ENCODE measurements at regions not wholly inside any gene's neighbourhood (a gene's known extent, or its start where the extent isn't known, plus 50 kb on each side); places are given as distances from the start of the nearest gene placed in this dataset.

DNA sequence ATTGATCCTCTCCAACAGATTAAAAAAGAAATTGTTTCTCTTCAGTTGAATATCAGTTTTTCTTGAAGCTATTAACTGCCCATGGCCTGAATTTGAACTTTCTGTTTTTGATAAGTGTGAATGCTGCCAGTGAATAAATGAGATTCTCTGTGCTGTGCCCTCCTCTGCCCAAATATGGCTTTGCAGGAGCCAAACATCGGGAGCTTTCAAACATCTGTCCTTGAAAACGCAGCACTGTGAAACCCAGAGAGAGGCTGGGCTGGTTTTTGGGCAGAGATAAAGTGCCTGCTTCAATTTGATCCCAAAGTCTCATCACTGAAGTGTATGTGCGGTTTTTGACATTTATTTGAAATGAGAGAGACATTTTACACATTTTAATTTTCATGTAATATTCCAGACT, 268.3 kb upstream of the SHH start:
- Histone ChIP-seq H3K4me1 (ENCODE audit: control insufficient read depth in 2 of 2, insufficient read depth in 1 of 2, low read depth in 1 of 2, low read length in 2 of 2) (no peaks in the 10 kb centered on the region), H3K4me3 (ENCODE audit: low read length in 2 of 2) (no peak overlapping the region), H2AK5ac (ENCODE audit: low read depth, low read length) (no peak overlapping the region), H3K9ac (ENCODE audit: low read depth, low read length, poor library complexity) (no peak overlapping the region), H2BK120ac (ENCODE audit: low read depth, low read length) (no peak overlapping the region), H3K9me3 (replicated peaks in 1 of 2; ENCODE audit: control insufficient read depth in 2 of 2, insufficient read depth in 1 of 2, low read depth in 1 of 2, low read length in 2 of 2) (no peaks in the 10 kb centered on the region), H4K8ac (ENCODE audit: low read depth, low read length) (no peak overlapping the region), H2AFZ (ENCODE audit: low read length) (no peak overlapping the region), H4K91ac (ENCODE audit: low read depth, low read length, poor library complexity) (no peak overlapping the region), H3K4ac (ENCODE audit: low read length) (no peak overlapping the region), H2BK15ac (ENCODE audit: low read length) (no peak overlapping the region), H3K23ac (ENCODE audit: low read depth, low read length, poor library complexity) (no peak overlapping the region), H3K27ac (replicated peaks; ENCODE audit: low read length) (no peak overlapping the region), H2BK12ac (ENCODE audit: low read length) (no peak overlapping the region), H3K79me1 (ENCODE audit: low read depth, low read length) (no peaks in the 10 kb centered on the region), H3K4me2 (ENCODE audit: insufficient read depth, low read length, poor library complexity, severe bottlenecking) (no peak overlapping the region), H3K14ac (ENCODE audit: low read length) (no peak overlapping the region), H2BK5ac (ENCODE audit: low read length) (no peak overlapping the region), H3K27me3 (ENCODE audit: control insufficient read depth in 3 of 3, insufficient read depth in 3 of 3, low read depth in 1 of 3, low read length in 3 of 3) (peaks cover 0 to 10% (median 0%) of the 10 kb centered on the region in 3 experiments), H3K18ac (ENCODE audit: low read length) (no peak overlapping the region), H3K36me3 (replicated peaks in 1 of 2; ENCODE audit: control insufficient read depth in 2 of 2, insufficient read depth in 2 of 2, low read length in 2 of 2) (no peaks in the 10 kb centered on the region)
- no peak for DNase-seq (ENCODE audit: low spot score)
- no CpG with 5 or more reads among the region's 3 CpGs for WGBS, 2 donors (ENCODE audit: extremely low coverage in 2 of 2, insufficient read length in 2 of 2, insufficient replicate concordance in 1 of 2)

DNA sequence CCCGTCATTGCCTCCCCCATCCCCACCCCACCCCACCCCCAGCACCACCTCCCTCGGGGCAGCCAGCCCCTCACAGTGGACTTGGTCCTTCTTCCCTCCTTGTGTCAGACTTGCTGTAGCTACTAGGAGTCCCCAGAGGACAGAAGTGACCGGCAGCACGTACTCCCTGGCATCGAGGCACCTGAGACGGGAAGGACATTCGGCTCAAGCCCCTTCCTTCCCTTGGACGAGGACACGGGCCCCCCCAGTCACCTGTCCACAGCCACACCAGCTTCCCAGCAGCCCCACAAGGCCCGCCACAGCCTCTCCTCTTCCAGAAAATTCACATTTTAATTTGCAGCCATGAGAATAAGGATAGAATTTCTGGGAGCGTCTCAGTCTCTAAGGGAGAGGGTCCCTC, 267.8 kb upstream of the SHH start:
- Histone ChIP-seq H3K4ac (ENCODE audit: low read length) (no peak overlapping the region), H2AK5ac (ENCODE audit: low read depth, low read length) (peak overlapping the region; percentile 70), H3K4me1 (ENCODE audit: control insufficient read depth in 2 of 2, insufficient read depth in 1 of 2, low read depth in 1 of 2, low read length in 2 of 2) (no peaks in the 10 kb centered on the region), H2BK12ac (ENCODE audit: low read length) (no peak overlapping the region), H3K9me3 (replicated peaks in 1 of 2; ENCODE audit: control insufficient read depth in 2 of 2, insufficient read depth in 1 of 2, low read depth in 1 of 2, low read length in 2 of 2) (no peaks in the 10 kb centered on the region), H2AFZ (ENCODE audit: low read length) (no peak overlapping the region), H2BK120ac (ENCODE audit: low read depth, low read length) (no peak overlapping the region), H3K36me3 (replicated peaks in 1 of 2; ENCODE audit: control insufficient read depth in 2 of 2, insufficient read depth in 2 of 2, low read length in 2 of 2) (no peaks in the 10 kb centered on the region), H3K79me1 (ENCODE audit: low read depth, low read length) (no peaks in the 10 kb centered on the region), H3K14ac (ENCODE audit: low read length) (no peak overlapping the region), H3K27me3 (ENCODE audit: control insufficient read depth in 3 of 3, insufficient read depth in 3 of 3, low read depth in 1 of 3, low read length in 3 of 3) (peaks cover 0 to 10% (median 0%) of the 10 kb centered on the region in 3 experiments), H3K18ac (ENCODE audit: low read length) (no peak overlapping the region), H3K27ac (replicated peaks; ENCODE audit: low read length) (no peak overlapping the region), H2BK15ac (ENCODE audit: low read length) (no peak overlapping the region), H2BK5ac (ENCODE audit: low read length) (no peak overlapping the region), H4K8ac (ENCODE audit: low read depth, low read length) (no peak overlapping the region), H3K4me2 (ENCODE audit: insufficient read depth, low read length, poor library complexity, severe bottlenecking) (no peak overlapping the region), H3K23ac (ENCODE audit: low read depth, low read length, poor library complexity) (no peak overlapping the region), H4K91ac (ENCODE audit: low read depth, low read length, poor library complexity) (no peak overlapping the region), H3K9ac (ENCODE audit: low read depth, low read length, poor library complexity) (no peak overlapping the region), H3K4me3 (ENCODE audit: low read length in 2 of 2) (no peak overlapping the region)
- no CpG with 5 or more reads among the region's 11 CpGs for WGBS, 2 donors (ENCODE audit: extremely low coverage in 2 of 2, insufficient read length in 2 of 2, insufficient replicate concordance in 1 of 2)
- DNase-seq (ENCODE audit: low spot score) = no peak

DNA sequence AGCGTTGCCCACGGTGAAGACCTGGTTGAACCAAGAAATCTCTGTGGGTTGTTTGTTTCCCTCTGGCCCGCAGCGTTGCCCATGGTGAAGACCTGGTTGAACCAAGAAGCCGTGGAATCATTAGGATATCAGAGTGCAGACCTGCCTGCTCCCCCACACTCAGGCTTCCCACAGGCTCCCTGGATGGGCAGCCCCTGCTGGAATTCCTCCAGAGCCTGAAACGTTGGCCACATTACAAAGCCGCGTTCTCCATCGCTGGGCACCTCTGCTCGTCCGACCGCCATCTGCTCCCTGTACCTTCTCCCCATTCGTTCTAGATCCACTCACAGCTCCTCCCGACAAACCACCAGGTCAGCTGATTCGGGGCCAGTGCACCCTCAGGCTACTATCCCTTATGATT, 266.9 kb upstream of the SHH start:
- Histone ChIP-seq H4K91ac (ENCODE audit: low read depth, low read length, poor library complexity) (no peak overlapping the region), H2BK5ac (ENCODE audit: low read length) (no peak overlapping the region), H2BK15ac (ENCODE audit: low read length) (no peak overlapping the region), H3K9me3 (replicated peaks in 1 of 2; ENCODE audit: control insufficient read depth in 2 of 2, insufficient read depth in 1 of 2, low read depth in 1 of 2, low read length in 2 of 2) (no peaks in the 10 kb centered on the region), H3K36me3 (replicated peaks in 1 of 2; ENCODE audit: control insufficient read depth in 2 of 2, insufficient read depth in 2 of 2, low read length in 2 of 2) (no peaks in the 10 kb centered on the region), H3K4ac (ENCODE audit: low read length) (no peak overlapping the region), H3K14ac (ENCODE audit: low read length) (no peak overlapping the region), H2BK12ac (ENCODE audit: low read length) (no peak overlapping the region), H3K18ac (ENCODE audit: low read length) (peak overlapping the region; percentile 80), H3K4me1 (ENCODE audit: control insufficient read depth in 2 of 2, insufficient read depth in 1 of 2, low read depth in 1 of 2, low read length in 2 of 2) (no peaks in the 10 kb centered on the region), H3K27ac (replicated peaks; ENCODE audit: low read length) (no peak overlapping the region), H2AK5ac (ENCODE audit: low read depth, low read length) (peak overlapping the region; percentile 29), H3K27me3 (ENCODE audit: control insufficient read depth in 3 of 3, insufficient read depth in 3 of 3, low read depth in 1 of 3, low read length in 3 of 3) (peaks cover 0 to 10% (median 0%) of the 10 kb centered on the region in 3 experiments), H2BK120ac (ENCODE audit: low read depth, low read length) (no peak overlapping the region), H3K4me2 (ENCODE audit: insufficient read depth, low read length, poor library complexity, severe bottlenecking) (no peak overlapping the region), H3K4me3 (ENCODE audit: low read length in 2 of 2) (no peak overlapping the region), H3K79me1 (ENCODE audit: low read depth, low read length) (no peaks in the 10 kb centered on the region), H3K23ac (ENCODE audit: low read depth, low read length, poor library complexity) (no peak overlapping the region), H2AFZ (ENCODE audit: low read length) (no peak overlapping the region), H4K8ac (ENCODE audit: low read depth, low read length) (no peak overlapping the region), H3K9ac (ENCODE audit: low read depth, low read length, poor library complexity) (no peak overlapping the region)
- WGBS, 2 donors (ENCODE audit: extremely low coverage in 2 of 2, insufficient read length in 2 of 2, insufficient replicate concordance in 1 of 2) = no CpG with 5 or more reads among the region's 15 CpGs
- DNase-seq (ENCODE audit: low spot score) = no peak

DNA sequence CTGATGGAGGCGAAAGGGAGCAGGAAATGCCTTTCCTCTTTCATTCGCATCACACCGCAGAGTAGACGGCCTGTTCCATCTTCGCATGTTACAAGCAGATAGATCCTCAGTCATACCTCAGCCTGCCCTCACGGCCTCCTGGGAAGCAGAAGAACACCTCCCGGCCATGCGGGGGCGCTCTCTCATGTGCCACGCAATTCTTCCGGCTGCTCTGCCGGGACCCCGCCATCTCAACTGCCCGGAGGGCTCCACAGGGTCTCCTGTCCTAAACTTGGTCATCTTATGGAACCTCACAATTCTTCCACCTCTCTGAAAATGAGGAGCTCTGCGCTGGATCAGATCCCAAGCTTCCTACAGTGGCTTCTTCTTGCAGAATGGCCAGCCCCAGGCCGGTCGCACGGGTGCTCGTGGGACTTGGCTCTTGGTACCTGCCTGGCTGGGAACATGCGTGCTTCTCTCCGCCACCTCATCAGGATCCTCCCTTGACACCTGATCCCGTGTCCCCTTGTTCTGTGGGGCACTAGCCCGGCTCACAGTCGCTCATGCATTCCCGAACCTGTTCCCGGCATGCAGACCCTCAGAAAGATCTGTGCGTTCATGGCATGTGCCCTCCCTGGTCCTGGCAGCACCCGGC, 262.8 kb upstream of the SHH start:
- H4K91ac ChIP-seq (ENCODE audit: low read depth, low read length, poor library complexity) = no peak overlapping the region
- H3K27me3 ChIP-seq (ENCODE audit: control insufficient read depth in 3 of 3, insufficient read depth in 3 of 3, low read depth in 1 of 3, low read length in 3 of 3) = no peaks in the 10 kb centered on the region
- no peak overlapping the region for H3K4ac ChIP-seq (ENCODE audit: low read length)
- H2BK15ac ChIP-seq (ENCODE audit: low read length) = no peak overlapping the region
- no peak for DNase-seq (ENCODE audit: low spot score)
- H3K18ac ChIP-seq (ENCODE audit: low read length) = no peak overlapping the region
- no peak overlapping the region for H3K4me3 ChIP-seq (ENCODE audit: low read length in 2 of 2)
- no peak overlapping the region for H3K4me2 ChIP-seq (ENCODE audit: insufficient read depth, low read length, poor library complexity, severe bottlenecking)
- H3K9me3 ChIP-seq (replicated peaks in 1 of 2; ENCODE audit: control insufficient read depth in 2 of 2, insufficient read depth in 1 of 2, low read depth in 1 of 2, low read length in 2 of 2) = peaks cover 0 to 2% of the 10 kb centered on the region in 2 donors
- no peak overlapping the region for H3K9ac ChIP-seq (ENCODE audit: low read depth, low read length, poor library complexity)
- no peak overlapping the region for H2BK5ac ChIP-seq (ENCODE audit: low read length)
- no peak overlapping the region for H2BK120ac ChIP-seq (ENCODE audit: low read depth, low read length)
- H3K79me1 ChIP-seq (ENCODE audit: low read depth, low read length) = no peaks in the 10 kb centered on the region
- no peak overlapping the region for H2BK12ac ChIP-seq (ENCODE audit: low read length)
- H2AFZ ChIP-seq (ENCODE audit: low read length) = no peak overlapping the region
- no peak overlapping the region for H3K14ac ChIP-seq (ENCODE audit: low read length)
- H3K4me1 ChIP-seq (ENCODE audit: control insufficient read depth in 2 of 2, insufficient read depth in 1 of 2, low read depth in 1 of 2, low read length in 2 of 2) = no peaks in the 10 kb centered on the region
- no peak overlapping the region for H4K8ac ChIP-seq (ENCODE audit: low read depth, low read length)
- H3K23ac ChIP-seq (ENCODE audit: low read depth, low read length, poor library complexity) = peak overlapping the region; percentile 0
- no CpG with 5 or more reads among the region's 28 CpGs for WGBS, 2 donors (ENCODE audit: extremely low coverage in 2 of 2, insufficient read length in 2 of 2, insufficient replicate concordance in 1 of 2)
- H2AK5ac ChIP-seq (ENCODE audit: low read depth, low read length) = no peak overlapping the region
- no peaks in the 10 kb centered on the region for H3K36me3 ChIP-seq (replicated peaks in 1 of 2; ENCODE audit: control insufficient read depth in 2 of 2, insufficient read depth in 2 of 2, low read length in 2 of 2)
- H3K27ac ChIP-seq (replicated peaks; ENCODE audit: low read length) = no peak overlapping the region
